Choroid plexus epithelial cell (primary cell): ENCODE measurements at regions not wholly inside any gene's neighbourhood (a gene's known extent, or its start where the extent isn't known, plus 50 kb on each side); places are given as distances from the start of the nearest gene placed in this dataset.

Experiments
- DNase-seq: peaks from one replicate; pipeline ENCODE4 v3.0.0-alpha.2; 2010; ENCODE audit warnings: low read depth
- H3K4me3 ChIP-seq: 2 replicates; pipeline ENCODE4 v1.5.1; 2011; ENCODE audit warnings: low read depth, mild to moderate bottlenecking, control low read depth, low read length, moderate library complexity
- TF ChIP-seq, protein P1 (sequence below): conservative IDR thresholded peaks from 2 replicates; pipeline ENCODE4 v1.5.1; 2011; ENCODE audit warnings: low read depth, mild to moderate bottlenecking, control low read depth, inconsistent platforms, low read length, moderate library complexity

GRCh38 chrX:10828036-10828435 is 207.7 kb upstream of the MID1 start:
- no peak overlapping the region for H3K4me3 ChIP-seq
- DNase-seq = no peak
- TF ChIP-seq, protein P1, sequence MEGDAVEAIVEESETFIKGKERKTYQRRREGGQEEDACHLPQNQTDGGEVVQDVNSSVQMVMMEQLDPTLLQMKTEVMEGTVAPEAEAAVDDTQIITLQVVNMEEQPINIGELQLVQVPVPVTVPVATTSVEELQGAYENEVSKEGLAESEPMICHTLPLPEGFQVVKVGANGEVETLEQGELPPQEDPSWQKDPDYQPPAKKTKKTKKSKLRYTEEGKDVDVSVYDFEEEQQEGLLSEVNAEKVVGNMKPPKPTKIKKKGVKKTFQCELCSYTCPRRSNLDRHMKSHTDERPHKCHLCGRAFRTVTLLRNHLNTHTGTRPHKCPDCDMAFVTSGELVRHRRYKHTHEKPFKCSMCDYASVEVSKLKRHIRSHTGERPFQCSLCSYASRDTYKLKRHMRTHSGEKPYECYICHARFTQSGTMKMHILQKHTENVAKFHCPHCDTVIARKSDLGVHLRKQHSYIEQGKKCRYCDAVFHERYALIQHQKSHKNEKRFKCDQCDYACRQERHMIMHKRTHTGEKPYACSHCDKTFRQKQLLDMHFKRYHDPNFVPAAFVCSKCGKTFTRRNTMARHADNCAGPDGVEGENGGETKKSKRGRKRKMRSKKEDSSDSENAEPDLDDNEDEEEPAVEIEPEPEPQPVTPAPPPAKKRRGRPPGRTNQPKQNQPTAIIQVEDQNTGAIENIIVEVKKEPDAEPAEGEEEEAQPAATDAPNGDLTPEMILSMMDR = no peak

DNA sequence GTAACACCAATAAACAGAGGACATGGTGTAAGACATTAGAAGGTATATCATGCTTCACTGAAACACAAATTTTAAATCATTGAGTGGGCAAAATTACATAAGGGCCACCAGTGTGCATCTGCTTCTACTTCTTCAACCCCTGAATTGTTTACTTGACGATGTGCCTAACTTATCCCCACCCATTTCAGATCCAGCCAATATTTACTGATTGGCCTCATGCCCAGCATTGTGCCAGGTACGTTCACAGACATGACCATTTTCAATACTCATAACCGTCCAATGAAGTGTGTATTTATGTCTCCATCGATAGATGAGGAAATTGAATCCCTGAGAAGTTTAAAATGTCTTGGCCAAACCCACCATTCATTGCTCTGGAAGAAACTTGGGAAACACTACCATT is 208.3 kb upstream of the MID1 start:
- DNase-seq = no peak
- TF ChIP-seq, protein P1 = no peak
- H3K4me3 ChIP-seq = no peak overlapping the region

GRCh38 chrX:10831716-10832502 is 211.5 kb upstream of the MID1 start:
- no peak for DNase-seq
- TF ChIP-seq, protein P1 = no peak
- no peak overlapping the region for H3K4me3 ChIP-seq

DNA sequence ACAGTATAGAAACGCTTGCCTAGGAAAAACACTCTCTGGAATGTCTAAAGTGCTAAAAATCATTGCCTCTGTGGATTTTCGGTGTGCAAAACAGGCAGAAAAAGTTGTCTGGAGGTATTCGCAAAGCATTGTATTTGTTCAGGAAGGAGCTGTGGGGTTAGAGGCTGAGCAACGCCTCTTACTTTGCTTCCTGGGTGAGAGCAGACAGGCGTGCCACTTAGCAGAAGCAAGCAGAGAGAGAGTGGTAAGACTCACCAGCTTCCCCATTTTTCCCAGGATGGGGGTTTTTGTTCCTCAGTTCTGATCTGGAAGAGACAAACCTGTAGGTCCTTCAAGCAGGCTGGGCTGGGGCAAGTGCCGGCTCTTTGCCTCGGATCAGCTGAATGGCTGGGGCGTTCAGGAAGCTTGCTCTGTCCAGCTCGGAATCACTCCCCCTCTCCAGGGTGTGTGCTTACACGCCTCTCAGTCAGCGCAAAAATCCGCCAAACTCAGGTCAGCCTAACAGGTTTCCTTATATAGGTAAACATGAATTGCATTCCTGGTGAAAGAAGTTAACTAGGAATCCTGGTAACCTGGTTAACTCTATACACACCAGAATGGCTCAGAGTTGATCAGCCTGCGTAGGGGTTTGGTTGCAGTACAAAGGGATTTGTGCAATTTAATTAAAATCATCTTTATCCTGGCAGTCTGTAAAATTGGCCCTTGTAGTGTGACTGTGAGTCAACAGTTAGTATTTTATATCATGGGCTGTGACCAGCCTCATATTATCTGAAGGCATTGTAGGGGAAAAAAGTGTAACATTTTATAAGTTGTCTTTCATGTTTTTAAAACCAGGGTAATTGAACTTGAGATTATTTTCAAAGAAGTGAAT is 213.1 kb upstream of the MID1 start:
- H3K4me3 ChIP-seq = peak overlapping the region; percentile 52
- DNase-seq = peak; percentile 51
- TF ChIP-seq, protein P1 = no peak

- TF ChIP-seq, protein P1 = no peak
- H3K4me3 ChIP-seq = no peak overlapping the region
- no peak for DNase-seq
Observed at GRCh38 chrX:10841579-10841978, 221.2 kb upstream of the MID1 start.

GRCh38 chrX:10842646-10843045 is 222.3 kb upstream of the MID1 start:
- no peak overlapping the region for H3K4me3 ChIP-seq
- DNase-seq = no peak

More at GRCh38 chrX:10842646-10843045, 222.3 kb upstream of the MID1 start:
- TF ChIP-seq, protein P1 = no peak
